ENCODE measurements at regions not wholly inside any gene's neighbourhood (a gene's known extent, or its start where the extent isn't known, plus 50 kb on each side); places are given as distances from the start of the nearest gene placed in this dataset.

GRCh38 chr4:22187203-22187820 is 238.7 kb upstream of the KCNIP4 start:
- Histone ChIP-seq H3K4me3 (ENCODE audit: low read depth in 1 of 2, low read length in 2 of 2) (no peak overlapping the region), H3K36me3 (ENCODE audit: control insufficient read depth in 1 of 2, insufficient read depth in 2 of 2, low read length in 2 of 2) (no peaks in the 10 kb centered on the region), H3K9me3 (ENCODE audit: control insufficient read depth in 1 of 2, low read length in 2 of 2) (no peaks in the 10 kb centered on the region), H3K27me3 (ENCODE audit: low read depth, low read length) (no peaks in the 10 kb centered on the region), H3K4me1 (ENCODE audit: control insufficient read depth in 1 of 2, insufficient read depth in 2 of 2, low read length in 2 of 2) (no peaks in the 10 kb centered on the region), H3K27ac (ENCODE audit: low read length) (no peak overlapping the region)

DNA sequence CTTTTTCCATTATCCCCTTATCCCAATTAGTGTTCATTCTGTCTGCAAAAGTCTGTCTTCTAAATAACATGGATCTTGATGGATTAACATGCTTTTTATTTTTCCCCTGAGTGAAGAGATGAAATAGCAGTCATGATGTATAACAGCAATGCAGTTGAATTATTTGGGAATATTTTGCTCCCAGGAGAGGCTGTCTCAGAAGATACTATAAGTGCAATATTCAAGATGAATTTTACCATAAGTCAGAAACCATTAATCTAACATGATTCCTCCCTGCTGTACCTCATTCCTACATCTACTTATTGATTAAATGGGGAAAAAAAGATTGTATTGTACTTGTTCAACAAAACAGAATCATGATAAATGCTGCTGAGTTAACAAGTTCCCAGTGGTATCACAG is 233.2 kb upstream of the KCNIP4 start:
- H3K4me3 ChIP-seq (ENCODE audit: low read depth in 1 of 2, low read length in 2 of 2) = no peak overlapping the region
- H3K4me1 ChIP-seq (ENCODE audit: control insufficient read depth in 1 of 2, insufficient read depth in 2 of 2, low read length in 2 of 2) = no peaks in the 10 kb centered on the region
- H3K9me3 ChIP-seq (ENCODE audit: control insufficient read depth in 1 of 2, low read length in 2 of 2) = no peaks in the 10 kb centered on the region
- no peaks in the 10 kb centered on the region for H3K27me3 ChIP-seq (ENCODE audit: low read depth, low read length)
- no peaks in the 10 kb centered on the region for H3K36me3 ChIP-seq (ENCODE audit: control insufficient read depth in 1 of 2, insufficient read depth in 2 of 2, low read length in 2 of 2)
- H3K27ac ChIP-seq (ENCODE audit: low read length) = no peak overlapping the region

- H3K27ac ChIP-seq (ENCODE audit: low read length) = no peak overlapping the region
- H3K4me3 ChIP-seq (ENCODE audit: low read depth in 1 of 2, low read length in 2 of 2) = no peak overlapping the region
- H3K4me1 ChIP-seq (ENCODE audit: control insufficient read depth in 1 of 2, insufficient read depth in 2 of 2, low read length in 2 of 2) = no peaks in the 10 kb centered on the region
- no peaks in the 10 kb centered on the region for H3K36me3 ChIP-seq (ENCODE audit: control insufficient read depth in 1 of 2, insufficient read depth in 2 of 2, low read length in 2 of 2)
- H3K9me3 ChIP-seq (ENCODE audit: control insufficient read depth in 1 of 2, low read length in 2 of 2) = no peaks in the 10 kb centered on the region
- H3K27me3 ChIP-seq (ENCODE audit: low read depth, low read length) = no peaks in the 10 kb centered on the region
Observed at GRCh38 chr4:22179124-22179874, 230.7 kb upstream of the KCNIP4 start.

DNA sequence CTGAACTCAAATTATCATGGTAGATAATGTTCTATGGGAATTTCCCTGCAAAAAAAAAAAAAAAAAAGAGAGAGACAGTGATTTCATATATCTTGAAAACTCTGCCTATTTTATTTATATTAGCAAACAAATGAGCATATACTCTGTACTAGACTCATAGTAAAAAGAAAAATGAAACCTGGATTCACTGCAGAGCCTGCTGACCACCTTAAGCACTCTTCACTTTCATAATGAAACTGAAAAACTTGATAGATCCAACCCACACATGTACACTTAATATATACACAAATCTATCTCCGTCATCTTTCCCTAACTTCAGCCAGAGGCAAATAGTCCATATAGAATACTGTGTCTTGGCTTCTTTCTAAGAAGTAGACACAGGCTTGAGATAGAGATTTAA is 226.1 kb upstream of the KCNIP4 start:
- H3K4me3 ChIP-seq (ENCODE audit: low read depth in 1 of 2, low read length in 2 of 2) = no peak overlapping the region
- no peaks in the 10 kb centered on the region for H3K27me3 ChIP-seq (ENCODE audit: low read depth, low read length)
- no peaks in the 10 kb centered on the region for H3K9me3 ChIP-seq (ENCODE audit: control insufficient read depth in 1 of 2, low read length in 2 of 2)
- no peak overlapping the region for H3K27ac ChIP-seq (ENCODE audit: low read length)
- no peaks in the 10 kb centered on the region for H3K36me3 ChIP-seq (ENCODE audit: control insufficient read depth in 1 of 2, insufficient read depth in 2 of 2, low read length in 2 of 2)
- no peaks in the 10 kb centered on the region for H3K4me1 ChIP-seq (ENCODE audit: control insufficient read depth in 1 of 2, insufficient read depth in 2 of 2, low read length in 2 of 2)

GRCh38 chr4:22170353-22170752 is 221.8 kb upstream of the KCNIP4 start:
- Histone ChIP-seq H3K4me1 (ENCODE audit: control insufficient read depth in 1 of 2, insufficient read depth in 2 of 2, low read length in 2 of 2) (no peaks in the 10 kb centered on the region), H3K9me3 (ENCODE audit: control insufficient read depth in 1 of 2, low read length in 2 of 2) (no peaks in the 10 kb centered on the region), H3K36me3 (ENCODE audit: control insufficient read depth in 1 of 2, insufficient read depth in 2 of 2, low read length in 2 of 2) (no peaks in the 10 kb centered on the region), H3K27ac (ENCODE audit: low read length) (no peak overlapping the region), H3K27me3 (ENCODE audit: low read depth, low read length) (no peaks in the 10 kb centered on the region), H3K4me3 (ENCODE audit: low read depth in 1 of 2, low read length in 2 of 2) (no peak overlapping the region)

DNA sequence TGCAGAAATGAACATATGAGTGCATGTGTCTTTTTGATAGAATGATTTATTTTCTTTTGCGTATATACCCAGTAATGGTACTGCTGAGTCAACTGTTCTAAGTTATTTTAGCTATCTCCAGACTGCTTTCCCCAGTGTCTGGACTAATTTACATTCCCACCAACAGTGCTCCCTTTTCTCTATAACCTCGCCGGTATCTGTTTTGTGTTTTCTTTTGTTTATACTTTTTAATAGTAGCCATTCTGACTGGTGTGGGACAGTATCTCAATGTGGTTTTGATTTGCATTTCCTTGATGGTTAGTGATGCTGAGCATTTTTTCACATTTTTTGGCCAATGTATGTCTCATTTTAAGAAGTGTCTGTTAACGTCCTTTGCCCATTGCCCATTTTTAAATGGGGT is 218.6 kb upstream of the KCNIP4 start:
- Histone ChIP-seq H3K9me3 (ENCODE audit: control insufficient read depth in 1 of 2, low read length in 2 of 2) (no peaks in the 10 kb centered on the region), H3K27me3 (ENCODE audit: low read depth, low read length) (no peaks in the 10 kb centered on the region), H3K27ac (ENCODE audit: low read length) (no peak overlapping the region), H3K4me3 (ENCODE audit: low read depth in 1 of 2, low read length in 2 of 2) (no peak overlapping the region), H3K36me3 (ENCODE audit: control insufficient read depth in 1 of 2, insufficient read depth in 2 of 2, low read length in 2 of 2) (no peaks in the 10 kb centered on the region), H3K4me1 (ENCODE audit: control insufficient read depth in 1 of 2, insufficient read depth in 2 of 2, low read length in 2 of 2) (no peaks in the 10 kb centered on the region)

DNA sequence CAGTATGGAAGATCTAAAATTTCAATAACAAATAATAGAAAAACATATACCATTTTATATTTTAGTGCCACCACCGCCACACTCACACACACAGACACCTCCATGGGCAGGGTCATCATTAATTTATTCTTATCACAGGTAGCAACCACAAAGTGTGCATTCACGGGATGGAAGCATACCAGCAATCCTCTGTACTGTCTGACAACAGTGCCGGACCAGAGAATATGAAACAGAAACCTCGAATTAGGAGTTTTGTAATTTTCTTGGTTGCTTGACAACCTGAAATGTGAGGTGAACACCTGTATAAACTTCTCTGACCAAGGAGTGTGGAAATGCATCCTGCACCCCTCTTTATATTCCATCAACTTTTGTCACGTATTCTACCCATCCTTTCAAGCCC is 213.9 kb upstream of the KCNIP4 start:
- no peaks in the 10 kb centered on the region for H3K4me1 ChIP-seq (ENCODE audit: control insufficient read depth in 1 of 2, insufficient read depth in 2 of 2, low read length in 2 of 2)

DNA sequence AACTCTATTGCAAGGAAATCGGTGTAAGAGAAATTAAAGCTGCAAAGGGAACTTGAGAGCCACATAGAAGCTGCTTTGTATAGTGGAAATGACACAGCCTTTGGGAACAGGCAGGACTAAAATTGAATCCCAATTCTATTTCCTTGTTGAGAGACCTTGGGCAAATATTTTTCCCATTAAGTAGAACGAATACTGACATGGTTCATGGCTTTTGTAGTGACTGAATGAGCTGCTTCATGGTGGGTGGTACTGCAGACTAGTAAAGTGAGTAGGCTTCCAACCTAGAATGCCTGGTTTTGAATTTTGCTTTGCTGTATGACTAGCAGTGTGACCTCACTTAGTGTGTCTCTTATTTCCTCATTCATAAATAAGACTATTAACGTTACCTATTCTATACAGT is 182.2 kb upstream of the KCNIP4 start:
- no peaks in the 10 kb centered on the region for H3K36me3 ChIP-seq (ENCODE audit: control insufficient read depth in 1 of 2, insufficient read depth in 2 of 2, low read length in 2 of 2)
- H3K4me1 ChIP-seq (ENCODE audit: control insufficient read depth in 1 of 2, insufficient read depth in 2 of 2, low read length in 2 of 2) = no peaks in the 10 kb centered on the region
- H3K27me3 ChIP-seq (ENCODE audit: low read depth, low read length) = no peaks in the 10 kb centered on the region
- no peak overlapping the region for H3K4me3 ChIP-seq (ENCODE audit: low read depth in 1 of 2, low read length in 2 of 2)
- H3K27ac ChIP-seq (ENCODE audit: low read length) = no peak overlapping the region
- no peaks in the 10 kb centered on the region for H3K9me3 ChIP-seq (ENCODE audit: control insufficient read depth in 1 of 2, low read length in 2 of 2)

More for the DNA sequence above, 213.9 kb upstream of the KCNIP4 start:
- Histone ChIP-seq H3K36me3 (ENCODE audit: control insufficient read depth in 1 of 2, insufficient read depth in 2 of 2, low read length in 2 of 2) (no peaks in the 10 kb centered on the region), H3K27me3 (ENCODE audit: low read depth, low read length) (no peaks in the 10 kb centered on the region), H3K27ac (ENCODE audit: low read length) (no peak overlapping the region), H3K9me3 (ENCODE audit: control insufficient read depth in 1 of 2, low read length in 2 of 2) (peaks cover 0 to 13% of the 10 kb centered on the region in 2 donors), H3K4me3 (ENCODE audit: low read depth in 1 of 2, low read length in 2 of 2) (no peak overlapping the region)

DNA sequence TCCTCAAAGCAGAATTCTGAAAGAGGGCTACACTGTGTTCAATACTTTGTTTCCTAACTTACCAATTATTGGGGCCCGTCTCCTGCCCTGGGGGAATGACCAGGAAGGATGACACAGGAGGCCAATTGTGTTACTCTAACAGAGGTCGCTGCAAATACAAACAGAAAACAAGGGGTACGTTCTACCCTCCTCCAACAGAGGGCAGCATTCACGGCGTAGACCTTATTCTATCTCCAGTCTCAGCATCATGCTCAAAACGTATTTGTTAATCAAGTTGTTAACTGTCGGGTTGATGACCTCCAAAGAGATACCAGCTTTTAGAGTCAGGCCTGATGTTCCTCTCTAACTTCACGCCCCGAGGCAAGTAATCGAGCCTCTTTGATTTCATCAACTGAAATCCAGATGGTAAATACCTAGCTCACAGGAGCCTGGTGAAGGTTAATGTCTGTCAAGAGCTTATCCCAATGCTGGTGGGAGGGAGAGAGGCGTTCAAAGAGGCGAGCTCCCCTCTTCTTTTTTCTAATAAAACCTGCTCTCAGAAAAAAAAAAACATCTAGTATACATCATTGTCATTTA is 181.0 kb upstream of the KCNIP4 start:
- Histone ChIP-seq H3K27me3 (ENCODE audit: low read depth, low read length) (no peaks in the 10 kb centered on the region), H3K9me3 (ENCODE audit: control insufficient read depth in 1 of 2, low read length in 2 of 2) (no peaks in the 10 kb centered on the region), H3K4me1 (ENCODE audit: control insufficient read depth in 1 of 2, insufficient read depth in 2 of 2, low read length in 2 of 2) (no peaks in the 10 kb centered on the region), H3K36me3 (ENCODE audit: control insufficient read depth in 1 of 2, insufficient read depth in 2 of 2, low read length in 2 of 2) (no peaks in the 10 kb centered on the region), H3K4me3 (ENCODE audit: low read depth in 1 of 2, low read length in 2 of 2) (no peak overlapping the region), H3K27ac (ENCODE audit: low read length) (no peak overlapping the region)

DNA sequence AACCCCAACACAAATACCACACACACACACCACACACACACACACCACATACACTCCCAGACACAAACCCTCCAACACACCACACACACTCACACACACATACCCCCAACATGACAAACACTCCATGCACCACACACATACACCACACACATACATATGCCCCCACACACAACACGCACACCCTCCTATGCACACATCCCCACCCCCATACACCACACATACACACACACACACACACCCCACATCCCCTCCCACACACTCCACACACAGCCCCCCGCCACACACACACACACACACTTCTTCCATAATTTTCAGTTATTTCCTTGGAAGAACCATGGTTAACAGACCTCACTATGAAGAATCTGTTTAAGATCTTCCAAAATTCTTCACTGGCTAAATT is 173.5 kb upstream of the KCNIP4 start:
- H3K9me3 ChIP-seq (ENCODE audit: control insufficient read depth in 1 of 2, low read length in 2 of 2) = peaks cover 0 to 17% of the 10 kb centered on the region in 2 donors
- no peaks in the 10 kb centered on the region for H3K4me1 ChIP-seq (ENCODE audit: control insufficient read depth in 1 of 2, insufficient read depth in 2 of 2, low read length in 2 of 2)
- no peak overlapping the region for H3K4me3 ChIP-seq (ENCODE audit: low read depth in 1 of 2, low read length in 2 of 2)
- no peak overlapping the region for H3K27ac ChIP-seq (ENCODE audit: low read length)
- no peaks in the 10 kb centered on the region for H3K36me3 ChIP-seq (ENCODE audit: control insufficient read depth in 1 of 2, insufficient read depth in 2 of 2, low read length in 2 of 2)
- no peaks in the 10 kb centered on the region for H3K27me3 ChIP-seq (ENCODE audit: low read depth, low read length)

DNA sequence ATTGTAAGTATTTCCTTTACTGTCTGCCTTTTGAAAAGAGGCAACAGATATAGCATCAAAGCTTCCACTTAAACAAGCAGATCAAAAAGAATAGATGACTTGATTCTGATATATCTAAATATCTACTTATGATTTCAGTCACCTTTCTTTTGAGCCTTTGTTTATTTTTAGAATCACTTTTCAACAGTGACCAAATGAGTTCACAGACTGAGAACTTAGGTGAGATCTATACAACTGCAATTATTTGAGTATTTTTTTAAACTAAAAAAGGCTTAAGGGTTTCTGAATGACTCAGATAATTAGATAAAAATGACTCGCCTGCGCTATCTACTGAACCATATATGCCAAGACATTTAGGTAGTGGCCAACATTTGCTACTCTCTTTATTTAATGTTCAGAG is 166.7 kb upstream of the KCNIP4 start:
- no peaks in the 10 kb centered on the region for H3K4me1 ChIP-seq (ENCODE audit: control insufficient read depth in 1 of 2, insufficient read depth in 2 of 2, low read length in 2 of 2)
- no peaks in the 10 kb centered on the region for H3K27me3 ChIP-seq (ENCODE audit: low read depth, low read length)
- H3K27ac ChIP-seq (ENCODE audit: low read length) = no peak overlapping the region

More for the DNA sequence above, 166.7 kb upstream of the KCNIP4 start:
- Histone ChIP-seq H3K4me3 (ENCODE audit: low read depth in 1 of 2, low read length in 2 of 2) (no peak overlapping the region), H3K9me3 (ENCODE audit: control insufficient read depth in 1 of 2, low read length in 2 of 2) (no peaks in the 10 kb centered on the region), H3K36me3 (ENCODE audit: control insufficient read depth in 1 of 2, insufficient read depth in 2 of 2, low read length in 2 of 2) (no peaks in the 10 kb centered on the region)
